ENCODE measurements at regions not wholly inside any gene's neighbourhood (a gene's known extent, or its start where the extent isn't known, plus 50 kb on each side); places are given as distances from the start of the nearest gene placed in this dataset.

DNA sequence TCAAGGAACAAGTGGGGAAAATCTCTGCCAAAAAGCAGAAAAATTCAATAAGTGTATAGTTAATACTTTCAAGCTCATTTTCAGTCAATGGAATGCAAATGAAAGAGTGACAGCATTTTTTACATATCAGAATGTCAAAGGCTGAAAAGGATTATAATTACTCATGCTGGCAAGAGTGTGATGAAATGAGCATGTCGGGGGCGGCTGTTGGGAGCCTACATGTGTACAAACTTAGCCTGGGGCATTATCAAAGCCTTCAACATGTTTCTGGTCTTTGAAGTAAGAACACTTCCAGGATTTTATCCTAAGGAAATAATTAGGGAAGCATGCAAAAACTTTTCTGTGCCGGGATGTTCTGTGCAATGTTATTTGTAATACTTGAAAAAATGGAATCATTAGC is 221.7 kb upstream of the LYZL1 start:
- no peak for TF ChIP-seq POLR2A (IDR thresholded peaks at IDR 0.05; ENCODE audit: low read depth)
- TF ChIP-seq, protein P1, sequence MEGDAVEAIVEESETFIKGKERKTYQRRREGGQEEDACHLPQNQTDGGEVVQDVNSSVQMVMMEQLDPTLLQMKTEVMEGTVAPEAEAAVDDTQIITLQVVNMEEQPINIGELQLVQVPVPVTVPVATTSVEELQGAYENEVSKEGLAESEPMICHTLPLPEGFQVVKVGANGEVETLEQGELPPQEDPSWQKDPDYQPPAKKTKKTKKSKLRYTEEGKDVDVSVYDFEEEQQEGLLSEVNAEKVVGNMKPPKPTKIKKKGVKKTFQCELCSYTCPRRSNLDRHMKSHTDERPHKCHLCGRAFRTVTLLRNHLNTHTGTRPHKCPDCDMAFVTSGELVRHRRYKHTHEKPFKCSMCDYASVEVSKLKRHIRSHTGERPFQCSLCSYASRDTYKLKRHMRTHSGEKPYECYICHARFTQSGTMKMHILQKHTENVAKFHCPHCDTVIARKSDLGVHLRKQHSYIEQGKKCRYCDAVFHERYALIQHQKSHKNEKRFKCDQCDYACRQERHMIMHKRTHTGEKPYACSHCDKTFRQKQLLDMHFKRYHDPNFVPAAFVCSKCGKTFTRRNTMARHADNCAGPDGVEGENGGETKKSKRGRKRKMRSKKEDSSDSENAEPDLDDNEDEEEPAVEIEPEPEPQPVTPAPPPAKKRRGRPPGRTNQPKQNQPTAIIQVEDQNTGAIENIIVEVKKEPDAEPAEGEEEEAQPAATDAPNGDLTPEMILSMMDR (IDR thresholded peaks at IDR 0.05), result no peak
